IMR-90 (cell line): ENCODE measurements at regions not wholly inside any gene's neighbourhood (a gene's known extent, or its start where the extent isn't known, plus 50 kb on each side); places are given as distances from the start of the nearest gene placed in this dataset.

Experiments
- ATAC-seq: fragments of 200-7000 bp; cut with Tn5 transposase; 2 replicates; pipeline ENCODE4 v1.9.1; 2020; ENCODE audit warnings: low read depth, mild to moderate bottlenecking, moderate library complexity
- BruUV-seq: library from RNA; stranded (reverse); fragments of 400-500 nt; replicated peaks from 2 replicates; lab custom pipeline; 2021; lab: Mats Ljungman, UMichigan
- CTCF ChIA-PET: fragments of 300-600 bp; formaldehyde crosslinking; extraction: SDS; loops from one replicate; lab custom pipeline; 2021; ENCODE audit warnings: antibody characterized with exemption; lab: Yijun Ruan, JAX
- POLR2A ChIA-PET: fragments of 300-600 bp; sonication (Branson Sonifier 250); formaldehyde crosslinking; loops from one replicate; lab custom pipeline; 2022; ENCODE audit warnings: antibody characterized with exemption; ENCODE audit not compliant: unreplicated experiment; lab: Charles Lee
- DNase-seq: peaks from one replicate; pipeline ENCODE4 v3.0.0; 2013
- H2AFZ ChIP-seq: replicated peaks from 2 replicates; pipeline ENCODE3; 2013; ENCODE audit warnings: low read length, mild to moderate bottlenecking; ENCODE audit not compliant: poor library complexity
- H2AK5ac ChIP-seq: 2 replicates; pipeline ENCODE4 v1.6.1; 2013; ENCODE audit warnings: low read depth, low read length, inconsistent platforms
- H2AK9ac ChIP-seq: replicated peaks from 2 replicates; pipeline ENCODE3; 2013; ENCODE audit warnings: mild to moderate bottlenecking, low read depth, low read length, moderate library complexity; ENCODE audit not compliant: poor library complexity
- H2BK120ac ChIP-seq: 2 replicates; pipeline ENCODE4 v1.6.1; 2013; ENCODE audit warnings: low read depth, low read length, inconsistent platforms
- H2BK15ac ChIP-seq: 3 replicates; pipeline ENCODE4 v1.6.1; 2013; ENCODE audit warnings: low read depth, low read length, inconsistent platforms
- H2BK20ac ChIP-seq: 2 replicates; pipeline ENCODE4 v1.6.1; 2013; ENCODE audit warnings: low read depth, mild to moderate bottlenecking, inconsistent platforms, low read length, moderate library complexity
- H2BK5ac ChIP-seq: 2 replicates; pipeline ENCODE4 v1.6.1; 2013; ENCODE audit warnings: mild to moderate bottlenecking, low read depth, low read length, inconsistent platforms; ENCODE audit not compliant: poor library complexity, severe bottlenecking
- H3K14ac ChIP-seq: replicated peaks from 2 replicates; pipeline ENCODE4 v1.6.1; 2013; ENCODE audit warnings: low read depth, low read length, inconsistent platforms
- H3K18ac ChIP-seq: 2 replicates; pipeline ENCODE4 v1.6.1; 2013; ENCODE audit warnings: low read depth, low read length, control low read depth
- H3K23ac ChIP-seq: 2 replicates; pipeline ENCODE4 v1.6.1; 2013; ENCODE audit warnings: low read depth, low read length, inconsistent platforms
- H3K27ac ChIP-seq: 2 replicates; pipeline ENCODE4 v1.5.1; 2013; ENCODE audit warnings: mild to moderate bottlenecking, control low read depth, low read length; ENCODE audit not compliant: insufficient read depth
- H3K27me3 ChIP-seq: 2 replicates; pipeline ENCODE4 v1.6.1; 2013; ENCODE audit warnings: low read length; ENCODE audit not compliant: control insufficient read depth, insufficient read depth
- H3K36me3 ChIP-seq: 2 replicates; pipeline ENCODE4 v1.6.1; 2013; ENCODE audit warnings: low read length, mixed read lengths; ENCODE audit not compliant: control insufficient read depth, insufficient read depth
- H3K4ac ChIP-seq: 2 replicates; pipeline ENCODE4 v1.6.1; 2013; ENCODE audit warnings: low read depth, low read length, inconsistent platforms
- H3K4me1 ChIP-seq: 2 replicates; pipeline ENCODE4 v1.6.1; 2013; ENCODE audit warnings: low read length, mixed read lengths; ENCODE audit not compliant: control insufficient read depth, insufficient read depth
- H3K4me2 ChIP-seq: 2 replicates; pipeline ENCODE4 v1.6.1; 2013; ENCODE audit warnings: low read depth, mild to moderate bottlenecking, control low read depth, low read length, moderate library complexity
- H3K4me3 ChIP-seq: 2 replicates; pipeline ENCODE4 v1.5.1; 2013; ENCODE audit warnings: low read depth, mild to moderate bottlenecking, control low read depth, low read length, moderate library complexity; ENCODE audit not compliant: insufficient read depth
- H3K56ac ChIP-seq: 2 replicates; pipeline ENCODE4 v1.6.1; 2013; ENCODE audit warnings: low read length, inconsistent platforms; ENCODE audit not compliant: insufficient read depth; ENCODE audit errors: extremely low read depth
- H3K79me1 ChIP-seq, 2 experiments: 2 replicates each; pipeline ENCODE4 v1.6.1; 2013; ENCODE audit warnings: low read length in 2 of 2, inconsistent platforms in 1 of 2, low read depth in 1 of 2
- H3K9ac ChIP-seq: 2 replicates; pipeline ENCODE4 v1.6.1; 2013; ENCODE audit warnings: low read depth, low read length, control low read depth
- H3K9me1 ChIP-seq: 2 replicates; pipeline ENCODE4 v1.6.1; 2013; ENCODE audit warnings: low read length, inconsistent platforms; ENCODE audit not compliant: insufficient read depth
- H3K9me3 ChIP-seq: 2 replicates; pipeline ENCODE4 v1.6.1; 2013; ENCODE audit warnings: low read length; ENCODE audit not compliant: control insufficient read depth, insufficient read depth
- H4K20me1 ChIP-seq: 2 replicates; pipeline ENCODE4 v1.6.1; 2013; ENCODE audit warnings: low read length, inconsistent platforms; ENCODE audit not compliant: insufficient read depth
- H4K5ac ChIP-seq: 2 replicates; pipeline ENCODE4 v1.6.1; 2013; ENCODE audit warnings: mild to moderate bottlenecking, low read depth, low read length, control low read depth
- H4K8ac ChIP-seq, 2 experiments: 2 replicates each; pipeline ENCODE4 v1.6.1; 2013; ENCODE audit warnings: low read depth in 2 of 2, low read length in 2 of 2, control low read depth in 1 of 2, inconsistent platforms in 1 of 2
- H4K91ac ChIP-seq: 2 replicates; pipeline ENCODE4 v1.6.1; 2013; ENCODE audit warnings: low read depth, low read length, inconsistent platforms; ENCODE audit not compliant: insufficient read depth
- BHLHE40 ChIP-seq: fragments of 150-350 bp; IDR thresholded peaks from 2 replicates; pipeline ENCODE4 v1.6.1; 2016; ENCODE audit warnings: mild to moderate bottlenecking, low read depth, low read length
- CEBPB ChIP-seq: IDR thresholded peaks from 2 replicates; pipeline ENCODE4 v1.6.1; 2012; ENCODE audit warnings: low read depth, low read length, improper control_type of control experiment
- CHD1 ChIP-seq: IDR thresholded peaks from 2 replicates; pipeline ENCODE4 v1.6.1; 2012; ENCODE audit warnings: low read depth, low read length, improper control_type of control experiment
- CTCF ChIP-seq: conservative IDR thresholded peaks from 2 replicates; pipeline ENCODE4 v1.5.1; 2012; ENCODE audit warnings: mild to moderate bottlenecking, low read depth, low read length, improper control_type of control experiment
- ELK1 ChIP-seq: fragments of 150-350 bp; IDR thresholded peaks from 2 replicates; pipeline ENCODE4 v1.6.1; 2016; ENCODE audit warnings: low read depth, mild to moderate bottlenecking, low read length, moderate library complexity, borderline replicate concordance
- FOS ChIP-seq: fragments of 150-350 bp; IDR thresholded peaks from 2 replicates; pipeline ENCODE4 v1.6.1; 2016; ENCODE audit warnings: low read depth, low read length
- MAFK ChIP-seq: IDR thresholded peaks from 2 replicates; pipeline ENCODE4 v1.6.1; 2012; ENCODE audit warnings: low read depth, low read length, improper control_type of control experiment
- MAZ ChIP-seq: IDR thresholded peaks from 2 replicates; pipeline ENCODE4 v1.6.1; 2012; ENCODE audit warnings: low read depth, mild to moderate bottlenecking, low read length, improper control_type of control experiment, moderate library complexity, borderline replicate concordance
- MXI1 ChIP-seq: IDR thresholded peaks from 2 replicates; pipeline ENCODE4 v1.6.1; 2012; ENCODE audit warnings: low read depth, mild to moderate bottlenecking, low read length, moderate library complexity, borderline replicate concordance
- NFE2L2 ChIP-seq: fragments of 150-350 bp; IDR thresholded peaks from 2 replicates; pipeline ENCODE4 v1.6.1; 2016; ENCODE audit warnings: low read depth, mild to moderate bottlenecking, low read length
- POLR2A ChIP-seq: IDR thresholded peaks from 2 replicates; pipeline ENCODE4 v1.6.1; 2012; ENCODE audit warnings: mild to moderate bottlenecking, low read depth, low read length
- RAD21 ChIP-seq: IDR thresholded peaks from 2 replicates; pipeline ENCODE4 v1.6.1; 2012; ENCODE audit warnings: low read length, improper control_type of control experiment
- RCOR1 ChIP-seq: IDR thresholded peaks from 2 replicates; pipeline ENCODE4 v1.6.1; 2012; ENCODE audit warnings: mild to moderate bottlenecking, low read length, improper control_type of control experiment; ENCODE audit not compliant: insufficient replicate concordance
- RFX5 ChIP-seq: IDR thresholded peaks from 2 replicates; pipeline ENCODE4 v1.8.0; 2012; ENCODE audit warnings: low read depth, mild to moderate bottlenecking, low read length, moderate library complexity
- SMC3 ChIP-seq: fragments of 150-350 bp; IDR thresholded peaks from 2 replicates; pipeline ENCODE4 v1.6.1; 2016; ENCODE audit warnings: low read depth, mild to moderate bottlenecking, antibody characterized with exemption, low read length, moderate library complexity
- USF2 ChIP-seq: fragments of 150-350 bp; IDR thresholded peaks from 2 replicates; pipeline ENCODE4 v1.6.1; 2017; ENCODE audit warnings: mild to moderate bottlenecking, antibody characterized with exemption, low read length, low read depth
- WGBS, 2 experiments: methylation state at CpG; one replicate each; pipeline versions ENCODE4 v1.1.5 to v1.1.7; 2013; ENCODE audit warnings: missing lambda C conversion rate in 2 of 2; ENCODE audit not compliant: insufficient read length in 1 of 2; ENCODE audit errors: extremely low coverage in 2 of 2; 5-methylcytosine and 5-hydroxymethylcytosine counted together
- dilution Hi-C: fragments of 300-500 bp; cut with HindIII; formaldehyde crosslinking; loops from one replicate; pipeline ENCODE4 v1.14.3; 2018; ENCODE audit warnings: low sequenced_read_pairs; ENCODE audit not compliant: unreplicated experiment
- in situ Hi-C: fragments of 300-500 bp; cut with MboI; formaldehyde crosslinking; loops from 3 replicates; pipeline ENCODE4 v1.14.3; 2019; ENCODE audit warnings: low sequenced_read_pairs, inconsistent platforms, mixed read lengths
- intact Hi-C: fragments of 100-400 bp; cut with micrococcal nuclease; formaldehyde crosslinking; loops from 2 replicates; pipeline ENCODE4 v1.10.0; 2022

- Histone ChIP-seq H3K23ac (no peak overlapping the region), H3K9ac (no peak overlapping the region), H3K27ac (no peak overlapping the region), H4K91ac (no peak overlapping the region), H3K27me3 (peaks cover 4% of the 10 kb centered on the region; the same call in 1 of the 2 replicates), H2BK120ac (no peak overlapping the region), H2AK9ac (no peak overlapping the region), H2BK20ac (no peak overlapping the region), H2AK5ac (no peak overlapping the region), H3K36me3 (no peaks in the 10 kb centered on the region), H4K20me1 (no peaks in the 10 kb centered on the region), H3K4ac (no peak overlapping the region), H3K4me3 (no peak overlapping the region), H3K56ac (no peak overlapping the region), H3K4me2 (no peak overlapping the region), H3K4me1 (peaks cover 2% of the 10 kb centered on the region; the same call in 1 of the 2 replicates), H3K9me1 (no peaks in the 10 kb centered on the region), H3K79me1 (no peaks in the 10 kb centered on the region), H3K18ac (no peak overlapping the region), H2BK15ac (no peak overlapping the region), H3K14ac (no peak overlapping the region), H2BK5ac (no peak overlapping the region), H3K9me3 (no peaks in the 10 kb centered on the region), H2AFZ (no peak overlapping the region), H4K5ac (no peak overlapping the region), H4K8ac (no peak overlapping the region)
- no TSS peak for BruUV-seq
- no CpG with 5 or more reads among the region's 4 CpGs for WGBS, 2 experiments
- TF ChIP-seq ELK1 = no peak
- TF ChIP-seq RCOR1 = no peak
- TF ChIP-seq CTCF = no peak
- no peak for TF ChIP-seq CEBPB
- no peak for TF ChIP-seq MAFK
- TF ChIP-seq NFE2L2 = no peak
- no peak for TF ChIP-seq MAZ
- no peak for TF ChIP-seq POLR2A
- TF ChIP-seq MXI1 = no peak
- TF ChIP-seq BHLHE40 = no peak
- TF ChIP-seq SMC3 = no peak
- TF ChIP-seq CHD1 = no peak
- no peak for TF ChIP-seq RAD21
- TF ChIP-seq RFX5 = no peak
- no peak for TF ChIP-seq FOS
- TF ChIP-seq USF2 = no peak
- ChIA-PET POLR2A (no interaction called here), CTCF (no interaction called here)
- dilution Hi-C loops (no loop called here), in situ Hi-C loops (loop anchor here (10.0 kb wide), 1 partner anchor 1862 kb away; no protein-coding TSS in a partner anchor), intact Hi-C loops (no loop called here)
- DNase-seq (no peak), ATAC-seq (no peak)
Observed at GRCh38 chr17:13302983-13303382, 285.2 kb upstream of the ELAC2 start.
